GM23248 (cell line): ENCODE measurements at regions not wholly inside any gene's neighbourhood (a gene's known extent, or its start where the extent isn't known, plus 50 kb on each side); places are given as distances from the start of the nearest gene placed in this dataset.
A peak's percentile ranks its signal among the peaks of the same experiment; 100 is the strongest.

Experiments
- DNase-seq: peaks from one replicate; pipeline ENCODE4 v3.0.0-alpha.2; 2015
- H2AFZ ChIP-seq: fragments of 200-600 bp; sonication (generic); 2 replicates; pipeline ENCODE4 v1.6.1; 2016; ENCODE audit warnings: antibody characterized with exemption
- H3F3A ChIP-seq: fragments of 200-600 bp; sonication (generic); 2 replicates; pipeline ENCODE4 v1.6.1; 2016; ENCODE audit warnings: mild to moderate bottlenecking, antibody characterized with exemption, mixed run types; ENCODE audit not compliant: insufficient read depth
- H3K27ac ChIP-seq: fragments of 200-600 bp; sonication (generic); 2 replicates; pipeline ENCODE4 v1.5.1; 2016; ENCODE audit warnings: mild to moderate bottlenecking
- H3K27me3 ChIP-seq: fragments of 200-600 bp; sonication (generic); replicated peaks from 2 replicates; pipeline ENCODE4 v1.6.1; 2016; ENCODE audit warnings: mild to moderate bottlenecking; ENCODE audit not compliant: insufficient read depth
- H3K36me3 ChIP-seq: fragments of 200-600 bp; sonication (generic); 2 replicates; pipeline ENCODE4 v1.6.1; 2016; ENCODE audit warnings: low read depth, mild to moderate bottlenecking
- H3K4me1 ChIP-seq: fragments of 200-600 bp; sonication (generic); 2 replicates; pipeline ENCODE4 v1.6.1; 2016; ENCODE audit warnings: mild to moderate bottlenecking; ENCODE audit not compliant: insufficient read depth
- H3K4me2 ChIP-seq: fragments of 200-600 bp; sonication (generic); one replicate; pipeline ENCODE4 v1.6.1; 2016; ENCODE audit warnings: mild to moderate bottlenecking; ENCODE audit not compliant: unreplicated experiment
- H3K4me3 ChIP-seq: fragments of 200-600 bp; sonication (generic); 2 replicates; pipeline ENCODE4 v1.5.1; 2016; ENCODE audit warnings: mild to moderate bottlenecking
- H3K79me2 ChIP-seq: fragments of 200-600 bp; sonication (generic); 2 replicates; pipeline ENCODE4 v1.6.1; 2016; ENCODE audit warnings: mild to moderate bottlenecking; ENCODE audit not compliant: insufficient read depth
- H3K9ac ChIP-seq: fragments of 200-600 bp; sonication (generic); 2 replicates; pipeline ENCODE4 v1.6.1; 2016; ENCODE audit warnings: mild to moderate bottlenecking
- H3K9me2 ChIP-seq: fragments of 200-600 bp; sonication (generic); 2 replicates; pipeline ENCODE4 v1.6.1; 2016; ENCODE audit warnings: mixed run types, mild to moderate bottlenecking, moderate library complexity; ENCODE audit not compliant: insufficient read depth
- H3K9me3 ChIP-seq: fragments of 200-600 bp; sonication (generic); one replicate; pipeline ENCODE4 v1.6.1; 2017; ENCODE audit warnings: low read depth
- H4K20me1 ChIP-seq: fragments of 200-600 bp; sonication (generic); 2 replicates; pipeline ENCODE4 v1.6.0; 2016; ENCODE audit not compliant: insufficient read depth
- EZH2 ChIP-seq: fragments of 200-600 bp; sonication (generic); IDR thresholded peaks from 2 replicates; pipeline ENCODE4 v1.6.1; 2018; ENCODE audit warnings: antibody characterized with exemption, mild to moderate bottlenecking; ENCODE audit not compliant: insufficient read depth, poor library complexity, severe bottlenecking
- EZH2phosphoT487 ChIP-seq: fragments of 200-600 bp; sonication (generic); IDR thresholded peaks from 2 replicates; pipeline ENCODE4 v1.6.1; 2018; ENCODE audit warnings: antibody characterized with exemption, moderate library complexity, mild to moderate bottlenecking, low read depth; ENCODE audit not compliant: insufficient read depth
- WGBS, 2 experiments: methylation state at CpG; one replicate each; pipeline ENCODE4 v1.1.6; 2015 to 2017; ENCODE audit warnings: low lambda C conversion rate in 2 of 2, low coverage in 1 of 2; ENCODE audit errors: missing lambda C conversion rate in 2 of 2; 5-methylcytosine and 5-hydroxymethylcytosine counted together
- in situ Hi-C: fragments of 300-500 bp; cut with MboI; formaldehyde crosslinking; loops from 2 replicates; pipeline ENCODE4 v1.15.0; 2020

- H3K9ac ChIP-seq, result no peak overlapping the region
- in situ Hi-C loops, result no loop called here
- H3K4me2 ChIP-seq, result no peak overlapping the region
- no peaks in the 10 kb centered on the region for H4K20me1 ChIP-seq
- DNase-seq, result no peak
- no peak overlapping the region for H2AFZ ChIP-seq
- no peak for TF ChIP-seq EZH2
- no peak for TF ChIP-seq EZH2phosphoT487
- H3K4me3 ChIP-seq, result no peak overlapping the region
- no peaks in the 10 kb centered on the region for H3K79me2 ChIP-seq
- H3F3A ChIP-seq, result no peaks in the 10 kb centered on the region
- 35 to 40% methylated on average over 7 to 9 of the region's 9 CpGs for WGBS, 2 experiments
- H3K27ac ChIP-seq, result no peak overlapping the region
- H3K27me3 ChIP-seq, result no peaks in the 10 kb centered on the region
- no peaks in the 10 kb centered on the region for H3K9me2 ChIP-seq
- H3K4me1 ChIP-seq, result no peaks in the 10 kb centered on the region
- H3K36me3 ChIP-seq, result no peaks in the 10 kb centered on the region
- H3K9me3 ChIP-seq, result no peaks in the 10 kb centered on the region
Measured at GRCh38 chrX:131791608-131792355, 231.3 kb upstream of the STK26 start.

GRCh38 chrX:131792356-131792749, 230.7 kb upstream of the STK26 start:
- in situ Hi-C loops, result no loop called here
- Histone ChIP-seq H3K4me2 (no peak overlapping the region), H3K27ac (no peak overlapping the region), H3K79me2 (no peaks in the 10 kb centered on the region), H3K9me3 (no peaks in the 10 kb centered on the region), H3K27me3 (no peaks in the 10 kb centered on the region), H3K9me2 (no peaks in the 10 kb centered on the region), H3K4me3 (no peak overlapping the region), H3K36me3 (no peaks in the 10 kb centered on the region), H4K20me1 (no peaks in the 10 kb centered on the region), H3F3A (no peaks in the 10 kb centered on the region), H3K4me1 (no peaks in the 10 kb centered on the region), H3K9ac (no peak overlapping the region), H2AFZ (no peak overlapping the region)
- 57 to 72% methylated on average over 7 to 11 of the region's 13 CpGs for WGBS, 2 experiments
- TF ChIP-seq EZH2, result no peak
- no peak for TF ChIP-seq EZH2phosphoT487
- DNase-seq, result no peak

GRCh38 chrX:131792789-131793462, 230.2 kb upstream of the STK26 start:
- no peak overlapping the region for H3K4me3 ChIP-seq
- no peak overlapping the region for H3K27ac ChIP-seq
- peak; percentile 20 for DNase-seq
- no peak overlapping the region for H3K9ac ChIP-seq
- H3K27me3 ChIP-seq, result no peaks in the 10 kb centered on the region
- in situ Hi-C loops, result no loop called here
- no peak overlapping the region for H2AFZ ChIP-seq
- H4K20me1 ChIP-seq, result no peaks in the 10 kb centered on the region
- H3K79me2 ChIP-seq, result no peaks in the 10 kb centered on the region
- TF ChIP-seq EZH2, result no peak
- no peak for TF ChIP-seq EZH2phosphoT487
- H3K36me3 ChIP-seq, result no peaks in the 10 kb centered on the region
- H3K9me2 ChIP-seq, result no peaks in the 10 kb centered on the region
- no peaks in the 10 kb centered on the region for H3K4me1 ChIP-seq
- no peaks in the 10 kb centered on the region for H3K9me3 ChIP-seq
- H3F3A ChIP-seq, result no peaks in the 10 kb centered on the region
- H3K4me2 ChIP-seq, result no peak overlapping the region
- 61 to 69% methylated on average over 12 to 14 of the region's 15 CpGs for WGBS, 2 experiments

- no peaks in the 10 kb centered on the region for H3K9me3 ChIP-seq
- H3K27me3 ChIP-seq, result no peaks in the 10 kb centered on the region
- H3K4me1 ChIP-seq, result no peaks in the 10 kb centered on the region
- no peaks in the 10 kb centered on the region for H3K79me2 ChIP-seq
- 84 to 88% methylated on average over 18 to 19 of the region's 44 CpGs for WGBS, 2 experiments
- H3K4me2 ChIP-seq, result no peak overlapping the region
- H2AFZ ChIP-seq, result no peak overlapping the region
- no peak for DNase-seq
- in situ Hi-C loops, result no loop called here
- H3F3A ChIP-seq, result no peaks in the 10 kb centered on the region
- no peaks in the 10 kb centered on the region for H3K9me2 ChIP-seq
- H4K20me1 ChIP-seq, result no peaks in the 10 kb centered on the region
- H3K9ac ChIP-seq, result no peak overlapping the region
- no peak for TF ChIP-seq EZH2
- no peak for TF ChIP-seq EZH2phosphoT487
- no peak overlapping the region for H3K4me3 ChIP-seq
- H3K27ac ChIP-seq, result no peak overlapping the region
- no peaks in the 10 kb centered on the region for H3K36me3 ChIP-seq
Measured at GRCh38 chrX:131795442-131796229, 227.5 kb upstream of the STK26 start.
